ENCODE measurements at regions not wholly inside any gene's neighbourhood (a gene's known extent, or its start where the extent isn't known, plus 50 kb on each side); places are given as distances from the start of the nearest gene placed in this dataset.

GRCh38 chrX:150303386-150304097 lies 59.6 kb upstream of the MAMLD1 start:
- Histone ChIP-seq H3K27ac (ENCODE audit: low read depth in 2 of 2, low read length in 1 of 2) (no peak overlapping the region), H3K79me2 (ENCODE audit: insufficient read depth) (no peaks in the 10 kb centered on the region), H3K9ac (no peak overlapping the region), H2AFZ (ENCODE audit: low read depth) (no peak overlapping the region), H3K4me1 (ENCODE audit: control insufficient read depth in 1 of 2, insufficient read depth in 2 of 2, low read depth in 1 of 2, low read length in 1 of 2) (no peaks in the 10 kb centered on the region), H3K36me3 (replicated peaks in 1 of 2; ENCODE audit: control insufficient read depth in 1 of 2, insufficient read depth in 2 of 2, low read length in 1 of 2) (no peaks in the 10 kb centered on the region), H3K9me3 (no peaks in the 10 kb centered on the region), H3K4me3 (ENCODE audit: low read depth in 2 of 2, low read length in 1 of 2) (no peak overlapping the region), H3K4me2 (no peak overlapping the region), H4K20me1 (ENCODE audit: insufficient read depth) (no peaks in the 10 kb centered on the region), H3K9me2 (no peaks in the 10 kb centered on the region), H3F3A (replicated peaks; ENCODE audit: insufficient read depth) (no peaks in the 10 kb centered on the region), H3K27me3 (ENCODE audit: insufficient read depth) (no peaks in the 10 kb centered on the region)
- DNase-seq, result no peak
- ChIA-PET POLR2A (no interaction called here), CTCF (no interaction called here)
- no peak for TF ChIP-seq RAD21 (IDR thresholded peaks at IDR 0.05; ENCODE audit: low read length)
- no peak for TF ChIP-seq NRF1 (IDR thresholded peaks at IDR 0.05; ENCODE audit: low read depth, low read length)
- TF ChIP-seq RCOR1 (IDR thresholded peaks at IDR 0.05; ENCODE audit: low read length), result no peak
- TF ChIP-seq, protein P1, sequence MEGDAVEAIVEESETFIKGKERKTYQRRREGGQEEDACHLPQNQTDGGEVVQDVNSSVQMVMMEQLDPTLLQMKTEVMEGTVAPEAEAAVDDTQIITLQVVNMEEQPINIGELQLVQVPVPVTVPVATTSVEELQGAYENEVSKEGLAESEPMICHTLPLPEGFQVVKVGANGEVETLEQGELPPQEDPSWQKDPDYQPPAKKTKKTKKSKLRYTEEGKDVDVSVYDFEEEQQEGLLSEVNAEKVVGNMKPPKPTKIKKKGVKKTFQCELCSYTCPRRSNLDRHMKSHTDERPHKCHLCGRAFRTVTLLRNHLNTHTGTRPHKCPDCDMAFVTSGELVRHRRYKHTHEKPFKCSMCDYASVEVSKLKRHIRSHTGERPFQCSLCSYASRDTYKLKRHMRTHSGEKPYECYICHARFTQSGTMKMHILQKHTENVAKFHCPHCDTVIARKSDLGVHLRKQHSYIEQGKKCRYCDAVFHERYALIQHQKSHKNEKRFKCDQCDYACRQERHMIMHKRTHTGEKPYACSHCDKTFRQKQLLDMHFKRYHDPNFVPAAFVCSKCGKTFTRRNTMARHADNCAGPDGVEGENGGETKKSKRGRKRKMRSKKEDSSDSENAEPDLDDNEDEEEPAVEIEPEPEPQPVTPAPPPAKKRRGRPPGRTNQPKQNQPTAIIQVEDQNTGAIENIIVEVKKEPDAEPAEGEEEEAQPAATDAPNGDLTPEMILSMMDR (IDR thresholded peaks at IDR 0.05), result no peak
- TF ChIP-seq ZBTB33 (IDR thresholded peaks at IDR 0.05; ENCODE audit: borderline replicate concordance, low read depth), result no peak
- TF ChIP-seq, protein P2, sequence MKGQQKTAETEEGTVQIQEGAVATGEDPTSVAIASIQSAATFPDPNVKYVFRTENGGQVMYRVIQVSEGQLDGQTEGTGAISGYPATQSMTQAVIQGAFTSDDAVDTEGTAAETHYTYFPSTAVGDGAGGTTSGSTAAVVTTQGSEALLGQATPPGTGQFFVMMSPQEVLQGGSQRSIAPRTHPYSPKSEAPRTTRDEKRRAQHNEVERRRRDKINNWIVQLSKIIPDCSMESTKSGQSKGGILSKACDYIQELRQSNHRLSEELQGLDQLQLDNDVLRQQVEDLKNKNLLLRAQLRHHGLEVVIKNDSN (IDR thresholded peaks at IDR 0.05; ENCODE audit: borderline replicate concordance, low read depth), result no peak
- no peak for TF ChIP-seq RXRA (IDR thresholded peaks at IDR 0.05; ENCODE audit: borderline replicate concordance, low read depth)
- no peak for TF ChIP-seq GABPA (IDR thresholded peaks at IDR 0.05; ENCODE audit: low read depth)
- no peak for TF ChIP-seq ELF1 (IDR thresholded peaks at IDR 0.05)
- TF ChIP-seq SMC3 (IDR thresholded peaks at IDR 0.05; ENCODE audit: low read depth, low read length), result no peak
- no peak for TF ChIP-seq GATA2 (CRISPR knock-in tag; IDR thresholded peaks at IDR 0.05)
- TF ChIP-seq, protein P3, sequence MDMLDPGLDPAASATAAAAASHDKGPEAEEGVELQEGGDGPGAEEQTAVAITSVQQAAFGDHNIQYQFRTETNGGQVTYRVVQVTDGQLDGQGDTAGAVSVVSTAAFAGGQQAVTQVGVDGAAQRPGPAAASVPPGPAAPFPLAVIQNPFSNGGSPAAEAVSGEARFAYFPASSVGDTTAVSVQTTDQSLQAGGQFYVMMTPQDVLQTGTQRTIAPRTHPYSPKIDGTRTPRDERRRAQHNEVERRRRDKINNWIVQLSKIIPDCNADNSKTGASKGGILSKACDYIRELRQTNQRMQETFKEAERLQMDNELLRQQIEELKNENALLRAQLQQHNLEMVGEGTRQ (IDR thresholded peaks at IDR 0.05; ENCODE audit: borderline replicate concordance, low read depth, low read length), result no peak
- no peak for TF ChIP-seq MEF2A (IDR thresholded peaks at IDR 0.05; ENCODE audit: borderline replicate concordance, low read depth)
- TF ChIP-seq, protein P4, sequence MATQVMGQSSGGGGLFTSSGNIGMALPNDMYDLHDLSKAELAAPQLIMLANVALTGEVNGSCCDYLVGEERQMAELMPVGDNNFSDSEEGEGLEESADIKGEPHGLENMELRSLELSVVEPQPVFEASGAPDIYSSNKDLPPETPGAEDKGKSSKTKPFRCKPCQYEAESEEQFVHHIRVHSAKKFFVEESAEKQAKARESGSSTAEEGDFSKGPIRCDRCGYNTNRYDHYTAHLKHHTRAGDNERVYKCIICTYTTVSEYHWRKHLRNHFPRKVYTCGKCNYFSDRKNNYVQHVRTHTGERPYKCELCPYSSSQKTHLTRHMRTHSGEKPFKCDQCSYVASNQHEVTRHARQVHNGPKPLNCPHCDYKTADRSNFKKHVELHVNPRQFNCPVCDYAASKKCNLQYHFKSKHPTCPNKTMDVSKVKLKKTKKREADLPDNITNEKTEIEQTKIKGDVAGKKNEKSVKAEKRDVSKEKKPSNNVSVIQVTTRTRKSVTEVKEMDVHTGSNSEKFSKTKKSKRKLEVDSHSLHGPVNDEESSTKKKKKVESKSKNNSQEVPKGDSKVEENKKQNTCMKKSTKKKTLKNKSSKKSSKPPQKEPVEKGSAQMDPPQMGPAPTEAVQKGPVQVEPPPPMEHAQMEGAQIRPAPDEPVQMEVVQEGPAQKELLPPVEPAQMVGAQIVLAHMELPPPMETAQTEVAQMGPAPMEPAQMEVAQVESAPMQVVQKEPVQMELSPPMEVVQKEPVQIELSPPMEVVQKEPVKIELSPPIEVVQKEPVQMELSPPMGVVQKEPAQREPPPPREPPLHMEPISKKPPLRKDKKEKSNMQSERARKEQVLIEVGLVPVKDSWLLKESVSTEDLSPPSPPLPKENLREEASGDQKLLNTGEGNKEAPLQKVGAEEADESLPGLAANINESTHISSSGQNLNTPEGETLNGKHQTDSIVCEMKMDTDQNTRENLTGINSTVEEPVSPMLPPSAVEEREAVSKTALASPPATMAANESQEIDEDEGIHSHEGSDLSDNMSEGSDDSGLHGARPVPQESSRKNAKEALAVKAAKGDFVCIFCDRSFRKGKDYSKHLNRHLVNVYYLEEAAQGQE (IDR thresholded peaks at IDR 0.05; ENCODE audit: low read depth, low read length), result no peak
- TF ChIP-seq FOSL2 (IDR thresholded peaks at IDR 0.05; ENCODE audit: borderline replicate concordance, low read depth), result no peak
- no peak for TF ChIP-seq TCF12 (IDR thresholded peaks at IDR 0.05)
- no peak for TF ChIP-seq CHD2 (IDR thresholded peaks at IDR 0.05; ENCODE audit: low read length, partially characterized antibody)
- TF ChIP-seq, protein P5, sequence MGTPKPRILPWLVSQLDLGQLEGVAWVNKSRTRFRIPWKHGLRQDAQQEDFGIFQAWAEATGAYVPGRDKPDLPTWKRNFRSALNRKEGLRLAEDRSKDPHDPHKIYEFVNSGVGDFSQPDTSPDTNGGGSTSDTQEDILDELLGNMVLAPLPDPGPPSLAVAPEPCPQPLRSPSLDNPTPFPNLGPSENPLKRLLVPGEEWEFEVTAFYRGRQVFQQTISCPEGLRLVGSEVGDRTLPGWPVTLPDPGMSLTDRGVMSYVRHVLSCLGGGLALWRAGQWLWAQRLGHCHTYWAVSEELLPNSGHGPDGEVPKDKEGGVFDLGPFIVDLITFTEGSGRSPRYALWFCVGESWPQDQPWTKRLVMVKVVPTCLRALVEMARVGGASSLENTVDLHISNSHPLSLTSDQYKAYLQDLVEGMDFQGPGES (IDR thresholded peaks at IDR 0.05; ENCODE audit: low read depth, low read length), result no peak
- 22% methylated on average over 4 of the region's 4 CpGs for WGBS (ENCODE audit: low lambda C conversion rate)
